ENCODE measurements at regions not wholly inside any gene's neighbourhood (a gene's known extent, or its start where the extent isn't known, plus 50 kb on each side); places are given as distances from the start of the nearest gene placed in this dataset.

DNA sequence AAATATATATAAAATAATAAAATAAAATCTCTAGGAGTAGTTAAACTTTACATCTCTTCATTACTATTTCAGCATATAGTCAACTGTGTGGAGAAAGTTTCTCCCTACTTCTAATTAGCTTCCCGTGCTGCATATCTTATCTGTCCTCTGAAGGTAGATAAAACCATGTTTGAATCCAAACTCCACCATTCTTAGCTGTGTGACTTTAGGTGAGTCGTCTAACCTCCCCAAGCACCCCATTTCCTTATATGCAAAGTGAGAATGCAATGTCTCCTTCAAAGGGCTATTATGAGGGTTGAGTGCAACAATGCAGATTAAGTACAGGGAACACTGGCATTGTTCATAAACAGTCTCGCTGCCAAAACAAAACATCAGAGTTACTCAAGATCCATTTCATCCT lies 80.8 kb upstream of the DRD2 start:
- Histone ChIP-seq H3K4me1 (peaks cover 0 to 17% (median 6%) of the 10 kb centered on the region in 4 donors), H3K27ac (no peak overlapping the region), H3K27me3 (no peaks in the 10 kb centered on the region), H3K36me3 (no peaks in the 10 kb centered on the region), H3K9me3 (no peaks in the 10 kb centered on the region), H3K4me3 (no peak overlapping the region)
- TF ChIP-seq CTCF (IDR thresholded peaks at IDR 0.05): no peak
- no peak for DNase-seq
- intact Hi-C loops (cut with DNase I; ENCODE audit: low total_unique reads): no loop called here

GRCh38 chr11:113555071-113555619 lies 79.9 kb upstream of the DRD2 start:
- DNase-seq: no peak
- Histone ChIP-seq H3K9me3 (no peaks in the 10 kb centered on the region), H3K4me1 (peaks cover 0 to 17% (median 6%) of the 10 kb centered on the region in 4 donors), H3K36me3 (no peaks in the 10 kb centered on the region), H3K27me3 (no peaks in the 10 kb centered on the region), H3K4me3 (no peak overlapping the region), H3K27ac (no peak overlapping the region)
- intact Hi-C loops (cut with DNase I; ENCODE audit: low total_unique reads): no loop called here
- no peak for TF ChIP-seq CTCF (IDR thresholded peaks at IDR 0.05)

GRCh38 chr11:113554526-113554925 lies 79.3 kb upstream of the DRD2 start:
- DNase-seq: no peak
- H3K27ac ChIP-seq: no peak overlapping the region
- no peak for TF ChIP-seq CTCF (IDR thresholded peaks at IDR 0.05)
- intact Hi-C loops (cut with DNase I; ENCODE audit: low total_unique reads): no loop called here
- no peaks in the 10 kb centered on the region for H3K27me3 ChIP-seq
- no peak overlapping the region for H3K4me3 ChIP-seq
- peaks cover 0 to 17% (median 6%) of the 10 kb centered on the region in 4 donors for H3K4me1 ChIP-seq
- no peaks in the 10 kb centered on the region for H3K36me3 ChIP-seq
- H3K9me3 ChIP-seq: no peaks in the 10 kb centered on the region

DNA sequence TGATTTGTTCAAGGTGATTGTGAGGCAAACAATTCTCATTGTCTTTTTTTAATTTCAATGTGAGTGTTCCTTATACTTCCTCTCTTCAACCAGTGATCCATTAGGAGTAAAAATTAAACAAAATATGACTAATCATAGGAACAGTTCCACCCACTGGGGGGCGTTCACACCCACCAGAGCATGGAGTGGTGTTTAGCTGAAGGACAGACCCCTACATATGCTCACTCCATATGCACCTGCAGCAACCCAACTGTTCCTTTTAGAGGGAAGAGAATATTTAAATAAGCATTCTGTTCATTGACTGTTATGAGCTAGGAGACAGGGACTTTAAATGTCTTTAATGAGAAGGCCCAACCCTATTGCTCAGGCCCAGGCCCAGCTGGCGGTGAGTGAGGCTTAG lies 78.7 kb upstream of the DRD2 start:
- Histone ChIP-seq H3K4me1 (peaks cover 0 to 17% (median 6%) of the 10 kb centered on the region in 4 donors), H3K4me3 (no peak overlapping the region), H3K36me3 (no peaks in the 10 kb centered on the region), H3K27ac (no peak overlapping the region), H3K27me3 (no peaks in the 10 kb centered on the region), H3K9me3 (no peaks in the 10 kb centered on the region)
- intact Hi-C loops (cut with DNase I; ENCODE audit: low total_unique reads): no loop called here
- no peak for TF ChIP-seq CTCF (IDR thresholded peaks at IDR 0.05)
- no peak for DNase-seq

DNA sequence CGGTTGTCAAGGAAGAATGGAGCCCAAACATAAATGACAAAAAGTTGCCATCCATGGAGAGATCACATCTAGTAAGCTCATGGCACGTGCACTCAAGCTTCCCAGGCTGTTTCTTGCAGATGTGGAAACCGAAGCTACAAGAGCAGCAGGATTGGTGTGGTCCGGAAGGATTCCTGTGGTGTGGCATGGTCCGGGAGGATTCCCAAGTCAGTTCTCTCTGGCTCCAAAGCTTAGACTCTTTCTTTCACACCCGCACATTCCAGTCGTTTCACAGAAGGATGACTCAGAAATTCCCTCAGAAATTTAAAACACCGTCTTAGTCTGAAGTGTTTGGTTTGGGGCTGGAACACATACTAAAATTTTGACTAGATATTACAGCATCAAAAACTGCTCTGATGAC lies 78.0 kb upstream of the DRD2 start:
- no peak for TF ChIP-seq CTCF (IDR thresholded peaks at IDR 0.05)
- Histone ChIP-seq H3K27ac (no peak overlapping the region), H3K4me3 (no peak overlapping the region), H3K36me3 (no peaks in the 10 kb centered on the region), H3K27me3 (no peaks in the 10 kb centered on the region), H3K9me3 (no peaks in the 10 kb centered on the region), H3K4me1 (peaks cover 0 to 17% (median 6%) of the 10 kb centered on the region in 4 donors)
- DNase-seq: peak; percentile 34 to 71
- intact Hi-C loops (cut with DNase I; ENCODE audit: low total_unique reads): no loop called here

GRCh38 chr11:113552271-113552670 lies 77.1 kb upstream of the DRD2 start:
- no peaks in the 10 kb centered on the region for H3K9me3 ChIP-seq
- peaks cover 0 to 17% (median 6%) of the 10 kb centered on the region in 4 donors for H3K4me1 ChIP-seq
- no peak overlapping the region for H3K4me3 ChIP-seq
- TF ChIP-seq CTCF (IDR thresholded peaks at IDR 0.05): no peak
- intact Hi-C loops (cut with DNase I; ENCODE audit: low total_unique reads): no loop called here
- no peaks in the 10 kb centered on the region for H3K36me3 ChIP-seq
- DNase-seq: no peak
- H3K27me3 ChIP-seq: peaks cover 0 to 3% of the 10 kb centered on the region in 2 donors
- no peak overlapping the region for H3K27ac ChIP-seq
